ENCODE measurements at regions not wholly inside any gene's neighbourhood (a gene's known extent, or its start where the extent isn't known, plus 50 kb on each side); places are given as distances from the start of the nearest gene placed in this dataset.
A peak's percentile ranks its signal among the peaks of the same experiment; 100 is the strongest.

- DNase-seq (ENCODE audit: low spot score): no peak
These were observed 84.1 kb upstream of the MGAT5 start for GRCh38 chr2:134169788-134170187.

GRCh38 chr2:134170294-134170693 is 83.6 kb upstream of the MGAT5 start:
- DNase-seq (ENCODE audit: low spot score): no peak

- DNase-seq (ENCODE audit: low spot score): no peak
These were observed 83.2 kb upstream of the MGAT5 start for GRCh38 chr2:134170700-134171099.

GRCh38 chr2:134173338-134174016 is 80.4 kb upstream of the MGAT5 start:
- DNase-seq (ENCODE audit: low spot score): no peak

- no peak for DNase-seq (ENCODE audit: low spot score)
These were observed 79.2 kb upstream of the MGAT5 start for GRCh38 chr2:134174711-134175110.

GRCh38 chr2:134175834-134176233 is 78.0 kb upstream of the MGAT5 start:
- DNase-seq (ENCODE audit: low spot score): no peak

- peak; percentile 52 for DNase-seq (ENCODE audit: low spot score)
These were observed 76.4 kb upstream of the MGAT5 start for GRCh38 chr2:134177351-134177931.

- no peak for DNase-seq (ENCODE audit: low spot score)
These were observed 75.6 kb upstream of the MGAT5 start for GRCh38 chr2:134178138-134178877.

- peak; percentile 56 for DNase-seq (ENCODE audit: low spot score)
These were observed 72.7 kb upstream of the MGAT5 start for GRCh38 chr2:134181219-134181618.

GRCh38 chr2:134183679-134184078 is 70.2 kb upstream of the MGAT5 start:
- DNase-seq (ENCODE audit: low spot score): no peak

- DNase-seq (ENCODE audit: low spot score): no peak
These were observed 68.2 kb upstream of the MGAT5 start for GRCh38 chr2:134185639-134186038.

- no peak for DNase-seq (ENCODE audit: low spot score)
These were observed 64.7 kb upstream of the MGAT5 start for GRCh38 chr2:134189009-134189720.

- DNase-seq (ENCODE audit: low spot score): no peak
These were observed 63.6 kb upstream of the MGAT5 start for GRCh38 chr2:134190062-134190806.

- no peak for DNase-seq (ENCODE audit: low spot score)
These were observed 63.1 kb upstream of the MGAT5 start for GRCh38 chr2:134190807-134191203.

GRCh38 chr2:134191835-134192234 is 62.0 kb upstream of the MGAT5 start:
- DNase-seq (ENCODE audit: low spot score): no peak

- no peak for DNase-seq (ENCODE audit: low spot score)
These were observed 60.9 kb upstream of the MGAT5 start for GRCh38 chr2:134193006-134193405.

- no peak for DNase-seq (ENCODE audit: low spot score)
These were observed 59.4 kb upstream of the MGAT5 start for GRCh38 chr2:134194519-134194918.

- DNase-seq (ENCODE audit: low spot score): no peak
These were observed 58.5 kb upstream of the MGAT5 start for GRCh38 chr2:134195341-134195740.

GRCh38 chr2:134197445-134197844 is 56.4 kb upstream of the MGAT5 start:
- no peak for DNase-seq (ENCODE audit: low spot score)

GRCh38 chr2:134198006-134198634 is 55.8 kb upstream of the MGAT5 start:
- no peak for DNase-seq (ENCODE audit: low spot score)

- no peak for DNase-seq (ENCODE audit: low spot score)
These were observed 54.7 kb upstream of the MGAT5 start for GRCh38 chr2:134199123-134199522.

Data from ureter (tissue), 1 donor.